Activated CD4-positive, alpha-beta T cell treated with anti-CD3 and anti-CD28 coated beads, Interleukin-2, amount 50 U/mL, for 16 hours (primary cell): ENCODE measurements at regions not wholly inside any gene's neighbourhood (a gene's known extent, or its start where the extent isn't known, plus 50 kb on each side); places are given as distances from the start of the nearest gene placed in this dataset.
"Not testable (repeated sequence)": the region's sequence is repeated elsewhere in the genome, so short reads cannot be mapped to it uniquely, and the experiment has no call there.

Source experiments
- DNase-seq: peaks from one replicate; pipeline ENCODE4 v3.0.0-alpha.2; 2020

GRCh38 chr6:142016666-142017065, 116.1 kb upstream of the GJE1 start:
- DNase-seq: not testable (repeated sequence)

- not testable (repeated sequence) for DNase-seq
These were observed 117.3 kb upstream of the GJE1 start for GRCh38 chr6:142015463-142015862.

- no peak for DNase-seq
These were observed 117.7 kb upstream of the GJE1 start for GRCh38 chr6:142015011-142015410.

GRCh38 chr6:142014515-142014914, 118.2 kb upstream of the GJE1 start:
- DNase-seq: no peak

- DNase-seq: no peak
These were observed 118.7 kb upstream of the GJE1 start for GRCh38 chr6:142013875-142014495.

- peak; percentile 64 for DNase-seq
These were observed 119.4 kb upstream of the GJE1 start for GRCh38 chr6:142013287-142013686.

- no peak for DNase-seq
These were observed 121.0 kb upstream of the GJE1 start for GRCh38 chr6:142011775-142012174.

- no peak for DNase-seq
These were observed 121.6 kb upstream of the GJE1 start for GRCh38 chr6:142011156-142011555.

GRCh38 chr6:142009647-142010046, 123.1 kb upstream of the GJE1 start:
- DNase-seq: no peak

GRCh38 chr6:142008781-142009180, 123.9 kb upstream of the GJE1 start:
- DNase-seq: no peak

GRCh38 chr6:142008016-142008735, 124.5 kb upstream of the GJE1 start:
- no peak for DNase-seq

- DNase-seq: no peak
These were observed 127.7 kb upstream of the GJE1 start for GRCh38 chr6:142005021-142005420.

GRCh38 chr6:142002825-142003405, 129.8 kb upstream of the GJE1 start:
- DNase-seq: no peak

GRCh38 chr6:141996823-141997222, 135.9 kb upstream of the GJE1 start:
- no peak for DNase-seq

GRCh38 chr6:141992109-141992508, 140.6 kb upstream of the GJE1 start:
- no peak for DNase-seq

- no peak for DNase-seq
These were observed 141.9 kb upstream of the GJE1 start for GRCh38 chr6:141990840-141991239.

GRCh38 chr6:141989706-141989959, 143.1 kb upstream of the GJE1 start:
- DNase-seq: no peak

GRCh38 chr6:141988954-141989705, 143.6 kb upstream of the GJE1 start:
- DNase-seq: peak; percentile 54

- DNase-seq: no peak
These were observed 144.4 kb upstream of the GJE1 start for GRCh38 chr6:141988327-141988726.

- no peak for DNase-seq
These were observed 146.3 kb upstream of the GJE1 start for GRCh38 chr6:141986457-141986856.

GRCh38 chr6:141981190-141981589, 151.5 kb upstream of the GJE1 start:
- DNase-seq: no peak

GRCh38 chr6:141977782-141978181, 154.9 kb upstream of the GJE1 start:
- DNase-seq: no peak

- DNase-seq: no peak
These were observed 155.7 kb upstream of the GJE1 start for GRCh38 chr6:141976994-141977393.
